ENCODE measurements at regions not wholly inside any gene's neighbourhood (a gene's known extent, or its start where the extent isn't known, plus 50 kb on each side); places are given as distances from the start of the nearest gene placed in this dataset.

GRCh38 chr4:43148481-43148880, 256.0 kb downstream of the GRXCR1 start:
- no peaks in the 10 kb centered on the region for H3K4me1 ChIP-seq (ENCODE audit: control insufficient read depth, extremely low read depth, insufficient read depth, low read length)
- no peak for FAIRE-seq
- no peaks in the 10 kb centered on the region for H3K9me3 ChIP-seq (ENCODE audit: control insufficient read depth, low read depth, low read length)
- H3K27ac ChIP-seq (ENCODE audit: control insufficient read depth, insufficient read depth, low read length): no peak overlapping the region
- H3K27me3 ChIP-seq (ENCODE audit: control insufficient read depth, extremely low read depth, insufficient read depth, low read length): no peaks in the 10 kb centered on the region
- TF ChIP-seq EZH2 (IDR thresholded peaks at IDR 0.05; ENCODE audit: low read length) (no peak), CTCF (optimal IDR thresholded peaks at IDR 0.05 in 1 of 3, IDR thresholded peaks at IDR 0.05 in 1 of 3, conservative IDR thresholded peaks at IDR 0.05 in 1 of 3; ENCODE audit: extremely low read depth in 1 of 3, insufficient read depth in 2 of 3, low read length in 3 of 3) (no peak)
- H3K79me2 ChIP-seq (ENCODE audit: control insufficient read depth, insufficient read depth, low read length): no peaks in the 10 kb centered on the region
- dilution Hi-C loops (cut with MboI; ENCODE audit: extremely low pct_ligation_motif_present, low sequenced_read_pairs): no loop called here
- no peaks in the 10 kb centered on the region for H3K36me3 ChIP-seq (ENCODE audit: control insufficient read depth in 2 of 2, extremely low read depth in 1 of 2, insufficient read depth in 2 of 2, low read length in 2 of 2)
- no peak overlapping the region for H3K4me3 ChIP-seq (ENCODE audit: control insufficient read depth in 2 of 3, extremely low read depth in 1 of 3, insufficient read depth in 2 of 3, low read depth in 1 of 3, low read length in 3 of 3)
- no peaks in the 10 kb centered on the region for H4K20me1 ChIP-seq (ENCODE audit: control insufficient read depth, extremely low read depth, insufficient read depth, low read length)
- no peaks in the 10 kb centered on the region for H3K9me1 ChIP-seq (ENCODE audit: control insufficient read depth, extremely low read depth, insufficient read depth, low read length)
- no peak for DNase-seq (ENCODE audit: low read depth, low spot score)
- H3K9ac ChIP-seq (ENCODE audit: control insufficient read depth, extremely low read depth, insufficient read depth, low read length): no peak overlapping the region
- no peak overlapping the region for H2AFZ ChIP-seq (ENCODE audit: control insufficient read depth, low read length)
- H3K4me2 ChIP-seq (ENCODE audit: control insufficient read depth, extremely low read depth, insufficient read depth, low read depth, low read length): no peak overlapping the region

- FAIRE-seq (no peak), DNase-seq (ENCODE audit: low read depth, low spot score) (no peak)
- Histone ChIP-seq H2AFZ (ENCODE audit: control insufficient read depth, low read length) (no peak overlapping the region), H3K4me1 (ENCODE audit: control insufficient read depth, extremely low read depth, insufficient read depth, low read length) (no peaks in the 10 kb centered on the region), H3K27ac (ENCODE audit: control insufficient read depth, insufficient read depth, low read length) (no peak overlapping the region), H3K9ac (ENCODE audit: control insufficient read depth, extremely low read depth, insufficient read depth, low read length) (no peak overlapping the region), H3K9me1 (ENCODE audit: control insufficient read depth, extremely low read depth, insufficient read depth, low read length) (no peaks in the 10 kb centered on the region), H3K36me3 (ENCODE audit: control insufficient read depth in 2 of 2, extremely low read depth in 1 of 2, insufficient read depth in 2 of 2, low read length in 2 of 2) (no peaks in the 10 kb centered on the region), H3K27me3 (ENCODE audit: control insufficient read depth, extremely low read depth, insufficient read depth, low read length) (no peaks in the 10 kb centered on the region), H3K79me2 (ENCODE audit: control insufficient read depth, insufficient read depth, low read length) (no peaks in the 10 kb centered on the region), H3K4me2 (ENCODE audit: control insufficient read depth, extremely low read depth, insufficient read depth, low read depth, low read length) (no peak overlapping the region), H3K9me3 (ENCODE audit: control insufficient read depth, low read depth, low read length) (no peaks in the 10 kb centered on the region), H4K20me1 (ENCODE audit: control insufficient read depth, extremely low read depth, insufficient read depth, low read length) (no peaks in the 10 kb centered on the region), H3K4me3 (ENCODE audit: control insufficient read depth in 2 of 3, extremely low read depth in 1 of 3, insufficient read depth in 2 of 3, low read depth in 1 of 3, low read length in 3 of 3) (no peak overlapping the region)
- dilution Hi-C loops (cut with MboI; ENCODE audit: extremely low pct_ligation_motif_present, low sequenced_read_pairs): no loop called here
- no peak for TF ChIP-seq CTCF (optimal IDR thresholded peaks at IDR 0.05 in 1 of 3, IDR thresholded peaks at IDR 0.05 in 1 of 3, conservative IDR thresholded peaks at IDR 0.05 in 1 of 3; ENCODE audit: extremely low read depth in 1 of 3, insufficient read depth in 2 of 3, low read length in 3 of 3)
- TF ChIP-seq EZH2 (IDR thresholded peaks at IDR 0.05; ENCODE audit: low read length): no peak
Measured at GRCh38 chr4:43163101-43163792, 270.7 kb downstream of the GRXCR1 start.

Data from keratinocyte (primary cell).